A673 (cell line): ENCODE measurements at regions not wholly inside any gene's neighbourhood (a gene's known extent, or its start where the extent isn't known, plus 50 kb on each side); places are given as distances from the start of the nearest gene placed in this dataset.

Source experiments
- CTCF ChIP-seq: fragments of 300-800, 200-600 bp; sonication (generic); conservative IDR thresholded peaks from 2 replicates; pipeline ENCODE4 v1.5.1; 2017; ENCODE audit warnings: low read depth, mild to moderate bottlenecking, antibody characterized with exemption, low read length, moderate library complexity, mixed read lengths
- EZH2 ChIP-seq: fragments of 200-600 bp; sonication (generic); IDR thresholded peaks from 2 replicates; pipeline ENCODE4 v1.6.1; 2017; ENCODE audit warnings: borderline replicate concordance, low read depth, mild to moderate bottlenecking, mixed read lengths, antibody characterized with exemption, low read length; ENCODE audit not compliant: poor library complexity, severe bottlenecking

GRCh38 chr6:19331089-19331488 lies 506.1 kb upstream of the ID4 start:
- no peak for TF ChIP-seq CTCF
- no peak for TF ChIP-seq EZH2
